NB4 (cell line): ENCODE measurements at regions not wholly inside any gene's neighbourhood (a gene's known extent, or its start where the extent isn't known, plus 50 kb on each side); places are given as distances from the start of the nearest gene placed in this dataset.
"Not testable (repeated sequence)": the region's sequence is repeated elsewhere in the genome, so short reads cannot be mapped to it uniquely, and the experiment has no call there.

ENCODE experiments used
- DNase-seq: peaks from one replicate; pipeline ENCODE4 v3.0.0; 2010; ENCODE audit warnings: low read depth
- H3K4me3 ChIP-seq: one replicate; pipeline ENCODE4 v1.5.1; 2011; ENCODE audit warnings: mild to moderate bottlenecking, low read depth, low read length, moderate library complexity
- CTCF ChIP-seq: IDR thresholded peaks from one replicate; pipeline ENCODE4 v1.5.1; 2012; ENCODE audit warnings: low read depth, low read length
- MAX ChIP-seq: IDR thresholded peaks from 2 replicates; pipeline ENCODE4 v1.6.1; 2011; ENCODE audit warnings: low read depth, low read length
- MYC ChIP-seq: IDR thresholded peaks from 2 replicates; pipeline ENCODE4 v1.6.1; 2011; ENCODE audit warnings: low read depth, low read length
- POLR2A ChIP-seq: IDR thresholded peaks from 2 replicates; pipeline ENCODE4 v1.6.1; 2011; ENCODE audit warnings: mild to moderate bottlenecking; ENCODE audit not compliant: insufficient read length; ENCODE audit errors: extremely low read depth

GRCh38 chr20:30284281-30284905, 973.1 kb upstream of the DEFB115 start:
- no peak for DNase-seq
- no peak overlapping the region for H3K4me3 ChIP-seq
- TF ChIP-seq MAX (no peak), CTCF (no peak)

GRCh38 chr20:30285677-30286076, 971.8 kb upstream of the DEFB115 start:
- no peak overlapping the region for H3K4me3 ChIP-seq
- TF ChIP-seq POLR2A (no peak), MYC (no peak), MAX (no peak), CTCF (no peak)
- DNase-seq, result no peak

- TF ChIP-seq POLR2A (no peak), CTCF (no peak), MAX (no peak)
- no peak overlapping the region for H3K4me3 ChIP-seq
- no peak for DNase-seq
These were observed 971.3 kb upstream of the DEFB115 start for GRCh38 chr20:30286157-30286556.

- not testable (repeated sequence) for H3K4me3 ChIP-seq, DNase-seq
These were observed 970.0 kb upstream of the DEFB115 start for GRCh38 chr20:30287459-30287858.

GRCh38 chr20:30288346-30288745, 969.1 kb upstream of the DEFB115 start:
- no peak for DNase-seq
- TF ChIP-seq MYC, result no peak
- no peak for TF ChIP-seq POLR2A
- TF ChIP-seq MAX, result no peak
- no peak for TF ChIP-seq CTCF
- no peak overlapping the region for H3K4me3 ChIP-seq

GRCh38 chr20:30289049-30289448, 968.4 kb upstream of the DEFB115 start:
- not testable (repeated sequence) for H3K4me3 ChIP-seq, DNase-seq

- not testable (repeated sequence) for H3K4me3 ChIP-seq
These were observed 967.7 kb upstream of the DEFB115 start for GRCh38 chr20:30289711-30290141.

GRCh38 chr20:30290361-30291063, 967.0 kb upstream of the DEFB115 start:
- not testable (repeated sequence) for DNase-seq, H3K4me3 ChIP-seq

More at GRCh38 chr20:30289711-30290141, 967.7 kb upstream of the DEFB115 start:
- DNase-seq, result not testable (repeated sequence)

GRCh38 chr20:30291064-30291379, 966.4 kb upstream of the DEFB115 start:
- not testable (repeated sequence) for H3K4me3 ChIP-seq, DNase-seq

- not testable (repeated sequence) for H3K4me3 ChIP-seq, DNase-seq
These were observed 965.8 kb upstream of the DEFB115 start for GRCh38 chr20:30291686-30292085.

- DNase-seq, result not testable (repeated sequence)
These were observed 962.1 kb upstream of the DEFB115 start for GRCh38 chr20:30295396-30295795.

GRCh38 chr20:30295967-30296366, 961.5 kb upstream of the DEFB115 start:
- DNase-seq, H3K4me3 ChIP-seq: not testable (repeated sequence)

More at GRCh38 chr20:30295396-30295795, 962.1 kb upstream of the DEFB115 start:
- H3K4me3 ChIP-seq, result not testable (repeated sequence)
